Fibroblast of lung (primary cell): ENCODE measurements at regions not wholly inside any gene's neighbourhood (a gene's known extent, or its start where the extent isn't known, plus 50 kb on each side); places are given as distances from the start of the nearest gene placed in this dataset.

Experiments used
- DNase-seq, 2 donors: peaks; one replicate each; pipeline versions ENCODE4 v3.0.0 to v3.0.0-alpha.2; 2010; ENCODE audit warnings: low read depth in 2 of 2
- H2AFZ ChIP-seq: 2 replicates; pipeline ENCODE4 v1.5.1; 2012; ENCODE audit warnings: low read length, control low read depth, inconsistent platforms
- H3K27ac ChIP-seq: 2 replicates; pipeline ENCODE4 v1.5.1; 2011; ENCODE audit warnings: low read length, control low read depth; ENCODE audit not compliant: insufficient read depth
- H3K27me3 ChIP-seq: 2 replicates; pipeline ENCODE4 v1.5.1; 2011; ENCODE audit warnings: mild to moderate bottlenecking, low read length; ENCODE audit not compliant: control insufficient read depth, insufficient read depth
- H3K36me3 ChIP-seq: 2 replicates; pipeline ENCODE4 v1.5.1; 2011; ENCODE audit warnings: low read length; ENCODE audit not compliant: control insufficient read depth, insufficient read depth
- H3K4me1 ChIP-seq: 2 replicates; pipeline ENCODE4 v1.5.1; 2011; ENCODE audit warnings: low read length; ENCODE audit not compliant: control insufficient read depth, insufficient read depth; ENCODE audit errors: extremely low read depth
- H3K4me2 ChIP-seq: 2 replicates; pipeline ENCODE4 v1.5.1; 2011; ENCODE audit warnings: low read length, control low read depth; ENCODE audit not compliant: insufficient read depth; ENCODE audit errors: extremely low read depth
- H3K4me3 ChIP-seq, 4 experiments: fragments of 200-600 bp in 1 of 4; sonication (generic) in 1 of 4; replicated peaks in 1 of 4; 2 replicates each; pipeline ENCODE4 v1.5.1; 2011 to 2016; ENCODE audit warnings: low read length in 4 of 4, low read depth in 3 of 4, mild to moderate bottlenecking in 3 of 4, control low read depth in 2 of 4, inconsistent platforms in 1 of 4, mixed read lengths in 1 of 4; ENCODE audit not compliant: insufficient read depth in 1 of 4; ENCODE audit errors: control extremely low read depth in 1 of 4
- H3K79me2 ChIP-seq: 2 replicates; pipeline ENCODE4 v1.5.1; 2012; ENCODE audit warnings: mild to moderate bottlenecking, low read length, inconsistent platforms; ENCODE audit not compliant: control insufficient read depth, insufficient read depth
- H3K9ac ChIP-seq: 2 replicates; pipeline ENCODE4 v1.5.1; 2011; ENCODE audit warnings: mild to moderate bottlenecking, low read length, control low read depth; ENCODE audit not compliant: insufficient read depth
- H3K9me3 ChIP-seq: 2 replicates; pipeline ENCODE4 v1.5.1; 2012; ENCODE audit warnings: low read depth, low read length; ENCODE audit not compliant: control insufficient read depth, insufficient read depth
- H4K20me1 ChIP-seq: 2 replicates; pipeline ENCODE4 v1.5.1; 2011; ENCODE audit warnings: low read length; ENCODE audit not compliant: control insufficient read depth, insufficient read depth; ENCODE audit errors: extremely low read depth
- CTCF ChIP-seq, 2 donors: IDR thresholded peaks in 1 of 2; conservative IDR thresholded peaks in 1 of 2; 1 replicate in 1 of 2; 2 replicates in 1 of 2; pipeline ENCODE4 v1.5.1; 2011 to 2012; ENCODE audit warnings: low read length in 2 of 2, control low read depth in 1 of 2, inconsistent platforms in 1 of 2, low read depth in 1 of 2, mild to moderate bottlenecking in 1 of 2
- EZH2 ChIP-seq: IDR thresholded peaks from 2 replicates; pipeline ENCODE4 v1.5.1; 2012; ENCODE audit warnings: low read length, control low read depth, mild to moderate bottlenecking; ENCODE audit errors: missing control alignments

DNA sequence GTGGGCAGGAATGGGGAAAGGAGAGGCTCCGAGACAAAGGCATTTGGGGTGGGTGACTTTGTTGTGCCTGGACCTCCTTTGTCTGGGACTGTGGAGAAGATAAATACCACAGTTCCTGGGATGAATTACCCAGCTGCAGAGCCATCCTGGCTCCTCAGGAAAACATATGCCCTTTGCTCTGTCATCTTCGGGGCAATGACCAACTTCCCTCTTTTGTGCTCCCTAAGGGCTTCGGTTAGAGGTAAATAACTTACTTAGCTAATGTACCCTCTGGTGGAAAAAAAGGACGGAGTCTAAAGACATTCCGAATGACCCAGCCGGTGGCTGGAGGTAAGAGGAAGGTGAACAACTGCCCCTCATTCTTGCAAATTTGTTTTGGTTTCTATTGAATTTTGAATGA is 345.7 kb downstream of the GATA3 start:
- TF ChIP-seq EZH2 (no peak), CTCF (conservative IDR thresholded peaks at IDR 0.05 in 1 of 2, IDR thresholded peaks at IDR 0.05 in 1 of 2; ENCODE audit: low read depth in 1 of 2, low read length in 2 of 2) (no peak)
- Histone ChIP-seq H3K79me2 (no peaks in the 10 kb centered on the region), H3K9ac (no peak overlapping the region), H3K27me3 (no peaks in the 10 kb centered on the region), H4K20me1 (no peaks in the 10 kb centered on the region), H3K9me3 (no peaks in the 10 kb centered on the region), H3K4me1 (no peaks in the 10 kb centered on the region), H3K36me3 (no peaks in the 10 kb centered on the region), H2AFZ (no peak overlapping the region), H3K4me2 (no peak overlapping the region), H3K4me3 (no peak overlapping the region), H3K27ac (no peak overlapping the region)
- no peak for DNase-seq

GRCh38 chr10:8400892-8401291 is 346.4 kb downstream of the GATA3 start:
- DNase-seq: no peak
- no peaks in the 10 kb centered on the region for H3K36me3 ChIP-seq
- H3K4me3 ChIP-seq: no peak overlapping the region
- H3K4me1 ChIP-seq: no peaks in the 10 kb centered on the region
- no peaks in the 10 kb centered on the region for H3K9me3 ChIP-seq
- TF ChIP-seq EZH2 (no peak), CTCF (conservative IDR thresholded peaks at IDR 0.05 in 1 of 2, IDR thresholded peaks at IDR 0.05 in 1 of 2; ENCODE audit: low read depth in 1 of 2, low read length in 2 of 2) (no peak)
- no peak overlapping the region for H3K4me2 ChIP-seq
- H4K20me1 ChIP-seq: no peaks in the 10 kb centered on the region
- H3K9ac ChIP-seq: no peak overlapping the region
- H3K27me3 ChIP-seq: no peaks in the 10 kb centered on the region
- no peak overlapping the region for H2AFZ ChIP-seq
- H3K79me2 ChIP-seq: no peaks in the 10 kb centered on the region
- no peak overlapping the region for H3K27ac ChIP-seq

DNA sequence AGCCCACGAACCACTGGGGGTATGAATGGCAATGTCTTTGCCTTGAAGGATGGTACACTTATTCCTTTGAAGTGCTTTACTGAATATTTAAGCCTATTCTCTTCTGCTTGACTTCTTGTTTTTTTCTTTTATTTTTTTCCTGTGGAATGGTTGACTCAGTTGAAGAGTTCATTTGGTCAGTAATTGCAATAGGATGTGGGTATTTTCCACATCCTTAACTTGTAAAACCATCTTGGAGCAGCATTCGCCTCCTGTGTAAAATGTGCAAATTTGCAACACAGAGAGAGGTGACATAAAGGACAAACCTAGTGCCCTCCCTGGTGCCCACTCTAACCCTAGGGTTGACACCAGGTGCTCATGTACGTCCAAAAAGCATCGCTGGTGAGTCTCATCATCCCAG is 347.0 kb downstream of the GATA3 start:
- Histone ChIP-seq H2AFZ (no peak overlapping the region), H3K4me2 (no peak overlapping the region), H3K36me3 (no peaks in the 10 kb centered on the region), H3K27ac (no peak overlapping the region), H3K27me3 (no peaks in the 10 kb centered on the region), H3K9ac (no peak overlapping the region), H4K20me1 (no peaks in the 10 kb centered on the region), H3K4me3 (no peak overlapping the region), H3K79me2 (no peaks in the 10 kb centered on the region), H3K9me3 (no peaks in the 10 kb centered on the region), H3K4me1 (no peaks in the 10 kb centered on the region)
- no peak for DNase-seq
- no peak for TF ChIP-seq CTCF (conservative IDR thresholded peaks at IDR 0.05 in 1 of 2, IDR thresholded peaks at IDR 0.05 in 1 of 2; ENCODE audit: low read depth in 1 of 2, low read length in 2 of 2)
